Neural cell (in vitro differentiated cells): ENCODE measurements at regions not wholly inside any gene's neighbourhood (a gene's known extent, or its start where the extent isn't known, plus 50 kb on each side); places are given as distances from the start of the nearest gene placed in this dataset.

Experiments
- H2AFZ ChIP-seq: fragments of 200-600, 300-800 bp; sonication (generic), shearing (Covaris generic); 2 replicates; pipeline ENCODE4 v1.6.0; 2014; ENCODE audit warnings: low read depth, mild to moderate bottlenecking, antibody characterized with exemption, low read length, moderate library complexity
- H3F3A ChIP-seq: fragments of 200-600 bp; shearing (Covaris generic); 2 replicates; pipeline ENCODE4 v1.6.1; 2016; ENCODE audit warnings: mild to moderate bottlenecking, moderate library complexity, mixed read lengths, antibody characterized with exemption, low read length; ENCODE audit not compliant: insufficient read depth, poor library complexity, severe bottlenecking
- H3K27ac ChIP-seq: fragments of 200-600, 300-800 bp; sonication (generic), shearing (Covaris generic); 2 replicates; pipeline ENCODE4 v1.5.1; 2014; ENCODE audit warnings: mild to moderate bottlenecking, low read length, moderate library complexity
- H3K27me3 ChIP-seq: fragments of 300-800, 200-600 bp; sonication (generic), shearing (Covaris generic); 2 replicates; pipeline ENCODE4 v1.6.0; 2014; ENCODE audit warnings: mild to moderate bottlenecking, low read depth, low read length, moderate library complexity; ENCODE audit not compliant: insufficient read depth
- H3K36me3 ChIP-seq: fragments of 300-800, 200-600 bp; sonication (generic), shearing (Covaris generic); 2 replicates; pipeline ENCODE4 v1.5.1; 2014; ENCODE audit warnings: mild to moderate bottlenecking, antibody characterized with exemption, low read length, moderate library complexity; ENCODE audit not compliant: insufficient read depth
- H3K4me2 ChIP-seq: fragments of 300-800, 200-600 bp; sonication (generic), shearing (Covaris generic); 2 replicates; pipeline ENCODE4 v1.6.0; 2014; ENCODE audit warnings: mild to moderate bottlenecking, low read length
- H3K4me3 ChIP-seq: fragments of 300-800, 200-600 bp; sonication (generic), shearing (Covaris generic); 2 replicates; pipeline ENCODE4 v1.5.1; 2014; ENCODE audit warnings: mild to moderate bottlenecking, low read length, moderate library complexity
- H3K79me2 ChIP-seq: fragments of 200-600 bp; shearing (Covaris generic); replicated peaks from 2 replicates; pipeline ENCODE4 v1.6.0; 2014; ENCODE audit warnings: mild to moderate bottlenecking, low read length, moderate library complexity; ENCODE audit not compliant: insufficient read depth
- H3K9ac ChIP-seq: fragments of 300-800, 200-600 bp; sonication (generic), shearing (Covaris generic); 2 replicates; pipeline ENCODE4 v1.6.1; 2016; ENCODE audit warnings: mild to moderate bottlenecking, low read length, mixed read lengths
- H3K9me2 ChIP-seq: fragments of 200-600 bp; shearing (Covaris generic); 2 replicates; pipeline ENCODE4 v1.6.1; 2016; ENCODE audit warnings: mild to moderate bottlenecking, low read length, mixed read lengths; ENCODE audit not compliant: insufficient read depth
- H3K9me3 ChIP-seq: fragments of 200-600, 300-800 bp; sonication (generic), shearing (Covaris generic); 2 replicates; pipeline ENCODE4 v1.6.1; 2016; ENCODE audit warnings: mild to moderate bottlenecking, mixed run types, low read length, moderate library complexity, mixed read lengths
- H4K20me1 ChIP-seq: fragments of 200-600 bp; shearing (Covaris generic); 2 replicates; pipeline ENCODE4 v1.6.1; 2016; ENCODE audit warnings: mild to moderate bottlenecking, mixed run types; ENCODE audit not compliant: insufficient read depth
- EP300 ChIP-seq: fragments of 450-650 bp; conservative IDR thresholded peaks from 2 replicates; pipeline ENCODE4 v1.6.1; 2014; ENCODE audit warnings: antibody characterized with exemption, mild to moderate bottlenecking, moderate library complexity; ENCODE audit not compliant: poor library complexity, severe bottlenecking
- EZH2 ChIP-seq: fragments of 200-600, 300-800 bp; shearing (Covaris generic), sonication (generic); IDR thresholded peaks from 2 replicates; pipeline ENCODE4 v1.6.1; 2014; ENCODE audit warnings: antibody characterized with exemption, low read length, borderline replicate concordance, mild to moderate bottlenecking; ENCODE audit not compliant: insufficient read depth, poor library complexity, severe bottlenecking
- MXI1 ChIP-seq: fragments of 450-650 bp; conservative IDR thresholded peaks from 2 replicates; pipeline ENCODE4 v1.6.1; 2014; ENCODE audit warnings: antibody characterized with exemption, mild to moderate bottlenecking; ENCODE audit not compliant: poor library complexity, severe bottlenecking
- POLR2AphosphoS5 ChIP-seq: IDR thresholded peaks from 2 replicates; pipeline ENCODE4 v1.6.1; 2012
- RAD21 ChIP-seq: fragments of 450-650 bp; conservative IDR thresholded peaks from 2 replicates; pipeline ENCODE4 v1.6.1; 2014; ENCODE audit warnings: antibody characterized with exemption, mild to moderate bottlenecking, moderate library complexity
- SMC3 ChIP-seq: fragments of 450-650 bp; conservative IDR thresholded peaks from 2 replicates; pipeline ENCODE4 v1.6.1; 2014; ENCODE audit warnings: antibody characterized with exemption, mild to moderate bottlenecking, moderate library complexity; ENCODE audit not compliant: poor library complexity
- TAF1 ChIP-seq: IDR thresholded peaks from 2 replicates; pipeline ENCODE4 v1.6.1; 2012; ENCODE audit warnings: low read depth
- TF ChIP-seq, protein P1 (sequence below): fragments of 450-650 bp; IDR thresholded peaks from 2 replicates; pipeline ENCODE4 v1.5.1; 2014; ENCODE audit warnings: antibody characterized with exemption, mild to moderate bottlenecking, moderate library complexity; ENCODE audit not compliant: poor library complexity, severe bottlenecking
- TF ChIP-seq, protein P2 (sequence below): IDR thresholded peaks from 2 replicates; pipeline ENCODE4 v1.6.1; 2012; ENCODE audit warnings: borderline replicate concordance

DNA sequence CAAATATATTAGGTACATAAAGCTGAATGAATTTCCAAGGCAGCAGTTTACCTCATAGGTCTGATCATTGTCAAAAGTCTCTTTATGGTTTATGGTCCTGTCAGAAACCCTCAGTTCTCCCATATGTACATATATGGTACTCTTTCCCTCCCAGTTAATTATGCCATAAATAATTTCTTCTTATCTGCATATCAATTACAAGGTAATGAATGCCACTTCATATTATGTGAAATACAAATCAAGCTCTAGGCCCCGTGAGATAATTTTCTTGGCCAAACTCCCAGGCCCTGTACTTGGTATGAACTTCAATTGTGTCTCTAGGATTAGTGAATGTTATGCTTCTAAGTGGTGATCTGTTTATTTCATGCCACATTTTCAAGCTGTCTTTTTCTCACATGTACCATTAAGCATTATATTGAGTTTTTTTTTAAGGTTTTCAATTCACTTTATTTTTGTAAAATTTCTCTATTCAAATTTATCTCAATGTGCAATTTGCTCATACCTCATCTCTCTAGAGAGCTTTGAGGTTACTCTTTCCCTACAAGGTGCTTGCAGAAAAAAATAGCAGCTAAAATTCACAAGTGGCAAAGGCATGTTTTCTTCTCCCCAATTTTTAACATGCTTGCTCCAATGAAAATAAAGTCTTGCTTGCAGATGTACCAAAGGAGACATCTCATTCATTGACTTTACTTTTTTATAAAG lies 430.6 kb upstream of the VRK2 start:
- Histone ChIP-seq H3F3A (no peaks in the 10 kb centered on the region), H2AFZ (no peak overlapping the region), H3K9me3 (no peaks in the 10 kb centered on the region), H3K9ac (no peak overlapping the region), H3K27ac (no peak overlapping the region), H3K9me2 (no peaks in the 10 kb centered on the region), H3K4me3 (no peak overlapping the region), H3K27me3 (no peaks in the 10 kb centered on the region), H3K36me3 (no peaks in the 10 kb centered on the region), H3K4me2 (no peak overlapping the region), H4K20me1 (no peaks in the 10 kb centered on the region), H3K79me2 (no peaks in the 10 kb centered on the region)
- TF ChIP-seq SMC3 (no peak), TAF1 (no peak)

DNA sequence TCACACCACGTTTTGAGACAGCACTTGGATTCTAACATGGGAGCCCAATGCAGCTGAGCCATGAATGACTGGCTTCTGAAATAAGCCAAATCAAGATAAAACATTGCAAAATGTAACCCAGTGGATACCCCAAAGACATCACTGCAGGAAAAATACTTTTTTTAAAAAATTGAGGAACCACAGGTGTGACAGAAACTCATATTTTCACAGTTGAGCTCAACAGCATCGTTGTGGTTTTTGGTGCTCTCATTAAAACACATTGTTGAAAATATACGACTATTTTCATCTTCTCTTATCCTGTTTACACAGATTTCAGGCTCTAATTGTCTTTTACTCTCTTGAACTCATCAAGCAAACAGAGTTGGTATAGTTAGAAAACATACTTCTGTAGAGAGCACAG lies 429.3 kb upstream of the VRK2 start:
- Histone ChIP-seq H3K9me2 (no peaks in the 10 kb centered on the region), H3K79me2 (no peaks in the 10 kb centered on the region), H3K9me3 (no peaks in the 10 kb centered on the region), H2AFZ (no peak overlapping the region), H3K4me2 (no peak overlapping the region), H3K9ac (no peak overlapping the region), H3K27ac (no peak overlapping the region), H3K4me3 (no peak overlapping the region), H3K27me3 (no peaks in the 10 kb centered on the region), H4K20me1 (no peaks in the 10 kb centered on the region), H3K36me3 (no peaks in the 10 kb centered on the region), H3F3A (no peaks in the 10 kb centered on the region)
- TF ChIP-seq, protein P1, sequence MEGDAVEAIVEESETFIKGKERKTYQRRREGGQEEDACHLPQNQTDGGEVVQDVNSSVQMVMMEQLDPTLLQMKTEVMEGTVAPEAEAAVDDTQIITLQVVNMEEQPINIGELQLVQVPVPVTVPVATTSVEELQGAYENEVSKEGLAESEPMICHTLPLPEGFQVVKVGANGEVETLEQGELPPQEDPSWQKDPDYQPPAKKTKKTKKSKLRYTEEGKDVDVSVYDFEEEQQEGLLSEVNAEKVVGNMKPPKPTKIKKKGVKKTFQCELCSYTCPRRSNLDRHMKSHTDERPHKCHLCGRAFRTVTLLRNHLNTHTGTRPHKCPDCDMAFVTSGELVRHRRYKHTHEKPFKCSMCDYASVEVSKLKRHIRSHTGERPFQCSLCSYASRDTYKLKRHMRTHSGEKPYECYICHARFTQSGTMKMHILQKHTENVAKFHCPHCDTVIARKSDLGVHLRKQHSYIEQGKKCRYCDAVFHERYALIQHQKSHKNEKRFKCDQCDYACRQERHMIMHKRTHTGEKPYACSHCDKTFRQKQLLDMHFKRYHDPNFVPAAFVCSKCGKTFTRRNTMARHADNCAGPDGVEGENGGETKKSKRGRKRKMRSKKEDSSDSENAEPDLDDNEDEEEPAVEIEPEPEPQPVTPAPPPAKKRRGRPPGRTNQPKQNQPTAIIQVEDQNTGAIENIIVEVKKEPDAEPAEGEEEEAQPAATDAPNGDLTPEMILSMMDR, result no peak
- TF ChIP-seq, protein P2, sequence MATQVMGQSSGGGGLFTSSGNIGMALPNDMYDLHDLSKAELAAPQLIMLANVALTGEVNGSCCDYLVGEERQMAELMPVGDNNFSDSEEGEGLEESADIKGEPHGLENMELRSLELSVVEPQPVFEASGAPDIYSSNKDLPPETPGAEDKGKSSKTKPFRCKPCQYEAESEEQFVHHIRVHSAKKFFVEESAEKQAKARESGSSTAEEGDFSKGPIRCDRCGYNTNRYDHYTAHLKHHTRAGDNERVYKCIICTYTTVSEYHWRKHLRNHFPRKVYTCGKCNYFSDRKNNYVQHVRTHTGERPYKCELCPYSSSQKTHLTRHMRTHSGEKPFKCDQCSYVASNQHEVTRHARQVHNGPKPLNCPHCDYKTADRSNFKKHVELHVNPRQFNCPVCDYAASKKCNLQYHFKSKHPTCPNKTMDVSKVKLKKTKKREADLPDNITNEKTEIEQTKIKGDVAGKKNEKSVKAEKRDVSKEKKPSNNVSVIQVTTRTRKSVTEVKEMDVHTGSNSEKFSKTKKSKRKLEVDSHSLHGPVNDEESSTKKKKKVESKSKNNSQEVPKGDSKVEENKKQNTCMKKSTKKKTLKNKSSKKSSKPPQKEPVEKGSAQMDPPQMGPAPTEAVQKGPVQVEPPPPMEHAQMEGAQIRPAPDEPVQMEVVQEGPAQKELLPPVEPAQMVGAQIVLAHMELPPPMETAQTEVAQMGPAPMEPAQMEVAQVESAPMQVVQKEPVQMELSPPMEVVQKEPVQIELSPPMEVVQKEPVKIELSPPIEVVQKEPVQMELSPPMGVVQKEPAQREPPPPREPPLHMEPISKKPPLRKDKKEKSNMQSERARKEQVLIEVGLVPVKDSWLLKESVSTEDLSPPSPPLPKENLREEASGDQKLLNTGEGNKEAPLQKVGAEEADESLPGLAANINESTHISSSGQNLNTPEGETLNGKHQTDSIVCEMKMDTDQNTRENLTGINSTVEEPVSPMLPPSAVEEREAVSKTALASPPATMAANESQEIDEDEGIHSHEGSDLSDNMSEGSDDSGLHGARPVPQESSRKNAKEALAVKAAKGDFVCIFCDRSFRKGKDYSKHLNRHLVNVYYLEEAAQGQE, result no peak
- no peak for TF ChIP-seq MXI1
- TF ChIP-seq EP300, result no peak
- TF ChIP-seq POLR2AphosphoS5, result no peak
- no peak for TF ChIP-seq SMC3

DNA sequence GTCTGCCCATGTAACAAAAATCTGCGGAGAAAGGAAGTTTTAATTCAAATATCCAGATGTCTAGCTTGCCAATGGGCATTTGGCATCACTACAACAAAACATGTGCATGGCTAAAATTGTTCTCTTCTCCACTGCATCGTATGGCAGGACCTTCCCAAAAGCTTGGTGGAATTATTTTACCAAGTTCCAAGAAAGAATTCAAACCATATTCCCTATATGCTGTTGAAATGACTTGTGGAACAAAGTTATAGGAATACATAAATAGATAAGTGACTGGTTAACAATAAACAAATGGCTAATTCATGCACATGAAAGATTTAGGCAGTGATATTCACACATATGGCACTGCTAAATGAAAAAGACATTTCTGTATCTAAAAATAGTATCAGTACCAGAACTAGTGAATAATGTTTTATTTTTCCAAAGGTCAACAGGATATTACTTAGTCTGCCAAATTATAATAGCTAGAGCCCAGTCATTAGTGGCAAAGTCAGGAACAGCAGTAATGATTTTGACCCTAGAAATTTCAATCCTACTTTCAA lies 425.4 kb upstream of the VRK2 start:
- Histone ChIP-seq H3K4me2 (no peak overlapping the region), H3K9me2 (no peaks in the 10 kb centered on the region), H3K9me3 (no peaks in the 10 kb centered on the region), H3K79me2 (no peaks in the 10 kb centered on the region), H2AFZ (no peak overlapping the region), H3K36me3 (no peaks in the 10 kb centered on the region), H3K9ac (no peak overlapping the region), H3K4me3 (no peak overlapping the region), H3F3A (no peaks in the 10 kb centered on the region), H3K27me3 (no peaks in the 10 kb centered on the region), H3K27ac (no peak overlapping the region), H4K20me1 (no peaks in the 10 kb centered on the region)
- TF ChIP-seq, protein P1, result no peak
- no peak for TF ChIP-seq RAD21
- TF ChIP-seq MXI1, result no peak
- TF ChIP-seq TAF1, result no peak
- TF ChIP-seq EP300, result no peak
- no peak for TF ChIP-seq EZH2
- TF ChIP-seq SMC3, result no peak
- TF ChIP-seq, protein P2, result no peak
- no peak for TF ChIP-seq POLR2AphosphoS5
